ENCODE measurements at regions not wholly inside any gene's neighbourhood (a gene's known extent, or its start where the extent isn't known, plus 50 kb on each side); places are given as distances from the start of the nearest gene placed in this dataset.

DNA sequence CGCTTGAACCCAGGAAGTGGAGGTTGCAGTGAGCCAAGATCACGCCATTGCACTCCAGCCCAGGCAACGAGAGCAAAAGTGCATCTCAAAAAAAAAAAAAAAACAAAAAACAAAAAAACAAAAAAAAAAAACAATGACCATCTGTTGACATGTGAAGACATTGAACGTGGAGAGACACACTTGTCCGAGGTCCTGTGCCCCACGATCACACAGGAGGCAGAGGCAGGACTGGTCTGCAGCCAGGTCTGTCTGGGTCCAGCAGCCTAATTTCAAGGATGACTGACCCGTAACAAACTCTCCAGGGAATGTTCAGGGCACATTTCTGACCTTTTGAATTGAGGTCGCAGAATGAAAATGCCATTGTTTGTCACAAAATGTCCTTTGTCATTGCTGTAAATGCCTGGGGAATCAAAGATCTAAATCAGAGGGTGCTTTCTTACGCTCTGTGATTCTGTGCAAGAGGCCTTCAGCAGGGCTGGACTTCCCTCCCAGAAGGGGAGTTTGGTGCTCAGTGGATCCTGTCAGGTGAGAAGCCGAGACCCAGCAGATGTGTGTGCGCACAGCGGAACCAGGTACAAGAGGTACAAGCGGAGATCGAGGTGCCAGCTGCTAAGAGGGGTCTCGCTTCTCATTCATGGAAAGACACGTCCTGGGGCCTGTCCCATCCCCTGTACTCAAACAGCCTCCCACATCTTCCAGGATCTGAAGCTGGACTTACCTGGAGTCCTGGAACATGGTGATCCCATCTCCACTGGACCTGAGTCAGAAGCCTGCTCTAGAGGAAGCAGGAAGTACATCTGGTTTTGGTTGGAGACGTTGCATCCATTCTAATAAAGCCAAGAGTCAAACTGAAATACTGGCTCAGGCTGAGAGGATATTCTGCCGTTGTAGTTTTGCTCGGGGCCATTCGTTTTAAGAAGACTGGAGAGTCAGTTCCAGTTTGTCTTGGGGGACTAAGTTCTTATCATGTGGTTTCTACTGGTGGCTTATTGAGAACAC, 95.8 kb downstream of the IRF8 start:
- TF ChIP-seq, protein P1, sequence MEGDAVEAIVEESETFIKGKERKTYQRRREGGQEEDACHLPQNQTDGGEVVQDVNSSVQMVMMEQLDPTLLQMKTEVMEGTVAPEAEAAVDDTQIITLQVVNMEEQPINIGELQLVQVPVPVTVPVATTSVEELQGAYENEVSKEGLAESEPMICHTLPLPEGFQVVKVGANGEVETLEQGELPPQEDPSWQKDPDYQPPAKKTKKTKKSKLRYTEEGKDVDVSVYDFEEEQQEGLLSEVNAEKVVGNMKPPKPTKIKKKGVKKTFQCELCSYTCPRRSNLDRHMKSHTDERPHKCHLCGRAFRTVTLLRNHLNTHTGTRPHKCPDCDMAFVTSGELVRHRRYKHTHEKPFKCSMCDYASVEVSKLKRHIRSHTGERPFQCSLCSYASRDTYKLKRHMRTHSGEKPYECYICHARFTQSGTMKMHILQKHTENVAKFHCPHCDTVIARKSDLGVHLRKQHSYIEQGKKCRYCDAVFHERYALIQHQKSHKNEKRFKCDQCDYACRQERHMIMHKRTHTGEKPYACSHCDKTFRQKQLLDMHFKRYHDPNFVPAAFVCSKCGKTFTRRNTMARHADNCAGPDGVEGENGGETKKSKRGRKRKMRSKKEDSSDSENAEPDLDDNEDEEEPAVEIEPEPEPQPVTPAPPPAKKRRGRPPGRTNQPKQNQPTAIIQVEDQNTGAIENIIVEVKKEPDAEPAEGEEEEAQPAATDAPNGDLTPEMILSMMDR (IDR thresholded peaks at IDR 0.05; ENCODE audit: insufficient read depth, missing control alignments) = no peak
- no peak for FAIRE-seq

DNA sequence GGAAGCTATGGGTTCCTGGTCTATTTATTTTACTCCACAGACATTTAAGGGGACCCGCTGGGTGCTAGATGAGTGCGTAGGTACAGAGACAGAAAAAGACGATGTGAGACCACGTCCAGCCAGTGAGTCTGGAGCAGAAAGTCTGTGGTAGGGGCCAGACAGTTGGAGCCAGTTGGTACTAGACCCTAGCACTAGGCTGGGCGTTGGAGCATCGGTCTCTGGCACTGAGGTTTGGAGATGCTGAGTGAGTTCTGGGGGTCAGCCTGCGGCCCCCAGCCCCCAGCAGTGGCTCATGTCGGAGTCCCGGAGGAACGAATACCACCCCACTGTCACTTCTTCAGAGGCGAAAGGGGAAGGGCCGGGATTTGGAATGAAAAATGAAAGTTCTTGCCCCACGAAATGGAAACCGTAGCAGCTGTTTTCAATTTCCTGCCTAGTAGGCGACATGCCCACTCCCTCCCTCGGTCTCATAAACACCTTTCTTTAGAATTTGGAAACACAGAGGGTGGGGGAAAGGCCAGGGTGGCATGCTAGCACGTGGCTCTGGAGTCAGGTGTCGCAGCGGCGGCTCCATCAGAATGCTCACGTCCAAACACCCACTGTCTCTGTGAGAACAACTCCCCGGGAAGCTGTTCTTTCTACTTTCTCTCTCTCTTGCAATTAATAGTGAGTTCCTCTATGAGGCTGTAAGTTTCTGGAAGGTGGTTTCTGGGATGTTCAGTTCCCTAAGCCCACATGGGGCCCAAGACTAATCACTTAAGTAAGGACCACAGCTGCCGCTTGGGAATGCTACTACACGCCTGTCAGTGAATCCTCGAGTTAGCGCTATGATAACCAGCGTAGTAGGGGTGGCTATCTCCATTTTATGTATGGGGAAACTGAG, 96.8 kb downstream of the IRF8 start:
- FAIRE-seq = no peak

More for the DNA sequence above, 95.8 kb downstream of the IRF8 start:
- DNase-seq (ENCODE audit: insufficient read length, low spot score) = no peak

DNA sequence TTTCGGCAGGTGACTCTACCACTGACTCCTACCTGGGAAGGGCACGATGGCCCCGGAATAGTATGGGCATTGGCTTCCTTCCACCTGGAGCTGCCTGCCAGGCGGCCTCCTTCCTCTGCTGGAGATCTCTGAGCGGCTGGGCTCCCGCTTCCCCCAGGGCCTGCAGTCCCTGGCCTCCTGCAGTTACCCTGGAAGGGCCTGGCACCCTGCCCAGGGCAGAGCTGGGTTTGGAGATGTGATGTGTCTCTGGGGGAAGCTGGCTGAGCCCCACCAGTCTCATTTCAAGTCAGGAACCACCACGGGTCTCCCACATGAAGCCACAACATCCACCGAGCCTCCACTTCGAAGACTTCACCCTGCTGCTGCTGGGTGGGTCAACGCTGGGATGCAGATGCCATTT, 97.9 kb downstream of the IRF8 start:
- FAIRE-seq (no peak), DNase-seq (ENCODE audit: insufficient read length, low spot score) (no peak)
- TF ChIP-seq, protein P1 (IDR thresholded peaks at IDR 0.05; ENCODE audit: insufficient read depth, missing control alignments) = no peak

More for the DNA sequence above, 96.8 kb downstream of the IRF8 start:
- TF ChIP-seq, protein P1 (IDR thresholded peaks at IDR 0.05; ENCODE audit: insufficient read depth, missing control alignments) = no peak
- DNase-seq (ENCODE audit: insufficient read length, low spot score) = no peak

DNA sequence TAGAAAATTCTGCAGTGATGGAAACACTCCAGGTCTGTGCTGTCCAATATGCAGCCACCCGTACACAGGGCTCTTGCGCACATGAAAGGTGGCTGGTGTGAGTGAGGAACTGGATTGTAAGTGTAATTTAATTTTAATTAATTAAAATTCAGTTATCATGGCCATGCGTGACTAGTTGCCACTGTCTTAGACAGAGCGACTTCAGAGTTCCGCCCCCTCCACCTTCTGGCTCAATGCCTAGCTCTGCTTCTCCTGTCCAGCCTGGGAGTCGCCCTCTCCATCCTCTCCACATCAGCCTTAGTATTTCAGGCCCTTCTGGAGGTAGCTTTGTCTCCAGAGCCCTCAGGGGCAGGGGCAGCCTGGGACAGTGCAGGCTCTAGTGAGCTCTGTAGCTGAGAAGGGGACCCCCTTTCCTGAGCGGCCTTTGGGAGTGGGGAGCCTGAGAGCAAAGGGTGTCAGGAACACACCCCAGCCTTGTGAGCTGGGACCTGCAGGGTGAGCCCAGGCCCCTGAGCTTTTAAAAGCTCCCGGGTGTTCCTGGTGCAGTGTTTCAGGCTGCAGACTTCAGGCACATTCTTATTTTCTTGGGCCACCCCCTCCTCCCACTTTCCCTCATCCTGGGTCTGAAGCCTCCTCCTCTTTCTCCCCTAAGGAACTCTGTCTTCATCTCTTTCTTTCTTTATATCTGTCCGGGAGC, 99.4 kb downstream of the IRF8 start:
- FAIRE-seq = no peak
- DNase-seq (ENCODE audit: insufficient read length, low spot score) = no peak
- TF ChIP-seq, protein P1 (IDR thresholded peaks at IDR 0.05; ENCODE audit: insufficient read depth, missing control alignments) = no peak

- no peak for DNase-seq (ENCODE audit: insufficient read length, low spot score)
- no peak for FAIRE-seq
- TF ChIP-seq, protein P1 (IDR thresholded peaks at IDR 0.05; ENCODE audit: insufficient read depth, missing control alignments) = no peak
These were observed 100.1 kb downstream of the IRF8 start for GRCh38 chr16:85998868-85999729.

- DNase-seq (ENCODE audit: insufficient read length, low spot score) (no peak), FAIRE-seq (no peak)
- TF ChIP-seq, protein P1 (IDR thresholded peaks at IDR 0.05; ENCODE audit: insufficient read depth, missing control alignments) = no peak
These were observed 100.8 kb downstream of the IRF8 start for GRCh38 chr16:85999778-86000177.
